Stimulated activated CD8-positive, alpha-beta memory T cell treated with anti-CD3 and anti-CD28 coated beads, Interleukin-4, amount 100 ng/mL, for 48 hours (primary cell): ENCODE measurements at regions not wholly inside any gene's neighbourhood (a gene's known extent, or its start where the extent isn't known, plus 50 kb on each side); places are given as distances from the start of the nearest gene placed in this dataset.
A peak's percentile ranks its signal among the peaks of the same experiment; 100 is the strongest.

Source experiments
- DNase-seq: peaks from one replicate; pipeline ENCODE4 v3.0.0-alpha.2; 2020

DNA sequence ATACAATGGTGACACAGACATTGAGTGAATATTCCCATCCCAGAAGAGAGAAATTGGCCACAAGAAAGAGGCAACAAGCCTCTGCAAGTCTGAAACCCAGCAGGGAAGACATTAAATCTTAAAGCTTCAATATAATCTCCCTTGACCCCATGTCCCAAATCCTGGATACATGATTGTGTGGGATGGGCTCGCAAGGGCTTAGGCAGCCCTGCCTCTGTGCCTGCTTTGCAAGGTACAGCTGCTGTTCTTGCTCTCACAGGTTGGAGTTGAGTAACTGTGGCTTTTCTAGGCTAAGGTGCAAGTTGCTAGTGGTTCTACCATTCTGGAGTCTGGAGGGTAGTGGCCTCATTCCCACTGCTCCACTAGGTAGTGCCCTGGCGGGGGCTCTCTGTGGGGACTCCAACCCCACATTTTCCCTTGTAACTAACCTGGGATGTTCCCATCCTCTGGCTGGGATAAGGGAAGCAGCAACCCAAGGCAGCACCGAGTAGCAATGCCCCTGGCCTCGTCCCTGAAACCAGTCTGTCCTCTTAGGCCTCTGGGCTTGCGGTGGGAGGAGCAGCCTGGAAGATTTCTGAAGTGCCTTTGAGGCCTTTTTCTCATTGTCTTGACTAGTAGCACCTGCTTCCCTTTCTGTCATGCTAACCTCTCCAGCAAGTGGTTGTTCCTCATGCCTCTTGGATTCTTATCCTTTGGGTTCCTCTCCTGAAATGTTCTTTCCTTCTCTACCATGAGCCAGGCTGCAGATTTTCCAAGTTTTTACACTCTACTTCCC, 90.0 kb downstream of the FAM174B start:
- DNase-seq: no peak

DNA sequence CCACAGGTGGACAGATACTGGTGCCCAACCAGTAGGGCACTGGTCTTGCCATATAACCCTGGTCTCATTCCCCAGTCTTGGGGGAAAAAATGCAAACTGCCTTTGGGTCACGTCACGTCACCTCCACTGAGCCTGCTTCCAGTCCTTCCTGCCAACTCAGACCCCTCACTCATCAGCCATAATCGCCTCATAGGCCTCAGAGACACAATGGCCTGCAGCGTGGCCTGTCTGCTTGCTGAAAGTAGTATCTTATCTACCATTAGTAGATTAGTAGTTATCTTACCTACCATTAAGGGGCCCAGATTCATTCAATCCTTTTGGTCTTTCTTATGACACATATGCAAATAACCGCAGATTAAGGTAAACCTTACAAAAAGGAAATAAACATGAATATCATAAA, 93.8 kb downstream of the FAM174B start:
- DNase-seq: no peak

DNA sequence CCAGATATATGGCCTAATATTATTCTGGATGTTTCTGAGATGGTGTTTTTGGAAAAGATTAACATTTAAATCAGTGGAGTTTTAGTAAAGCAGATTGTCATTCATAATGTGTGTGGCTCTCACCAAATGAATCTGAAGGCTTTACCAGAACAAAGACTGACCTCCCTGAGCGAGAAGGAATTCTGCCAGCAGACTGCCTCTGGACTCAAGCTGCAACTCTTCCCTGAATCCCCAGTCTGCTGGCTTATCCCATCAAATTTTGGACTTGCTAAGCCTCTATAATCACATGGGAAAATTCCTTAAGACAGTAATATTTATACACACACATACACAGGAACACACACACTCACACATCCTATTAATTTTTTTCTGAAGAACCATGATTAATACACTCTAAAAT, 102.3 kb downstream of the FAM174B start:
- DNase-seq: no peak

DNA sequence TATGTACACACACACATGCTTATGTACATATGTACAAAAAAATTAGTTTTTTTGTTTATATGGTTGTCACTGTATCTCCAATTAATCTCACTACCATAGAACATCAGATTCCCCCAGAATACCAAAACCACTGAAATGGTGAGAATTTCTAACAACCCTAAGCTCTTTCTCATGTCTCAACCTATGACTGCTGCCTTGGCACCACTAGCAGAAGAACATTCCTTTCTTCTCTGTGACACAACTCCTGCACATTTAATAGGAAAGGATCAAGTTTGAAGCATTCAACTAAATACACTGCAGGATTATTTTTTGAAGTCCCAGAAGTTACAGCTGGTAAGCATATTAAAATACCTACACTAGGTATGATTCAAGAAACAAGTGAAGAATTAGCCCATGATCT, 109.6 kb downstream of the FAM174B start:
- no peak for DNase-seq

DNA sequence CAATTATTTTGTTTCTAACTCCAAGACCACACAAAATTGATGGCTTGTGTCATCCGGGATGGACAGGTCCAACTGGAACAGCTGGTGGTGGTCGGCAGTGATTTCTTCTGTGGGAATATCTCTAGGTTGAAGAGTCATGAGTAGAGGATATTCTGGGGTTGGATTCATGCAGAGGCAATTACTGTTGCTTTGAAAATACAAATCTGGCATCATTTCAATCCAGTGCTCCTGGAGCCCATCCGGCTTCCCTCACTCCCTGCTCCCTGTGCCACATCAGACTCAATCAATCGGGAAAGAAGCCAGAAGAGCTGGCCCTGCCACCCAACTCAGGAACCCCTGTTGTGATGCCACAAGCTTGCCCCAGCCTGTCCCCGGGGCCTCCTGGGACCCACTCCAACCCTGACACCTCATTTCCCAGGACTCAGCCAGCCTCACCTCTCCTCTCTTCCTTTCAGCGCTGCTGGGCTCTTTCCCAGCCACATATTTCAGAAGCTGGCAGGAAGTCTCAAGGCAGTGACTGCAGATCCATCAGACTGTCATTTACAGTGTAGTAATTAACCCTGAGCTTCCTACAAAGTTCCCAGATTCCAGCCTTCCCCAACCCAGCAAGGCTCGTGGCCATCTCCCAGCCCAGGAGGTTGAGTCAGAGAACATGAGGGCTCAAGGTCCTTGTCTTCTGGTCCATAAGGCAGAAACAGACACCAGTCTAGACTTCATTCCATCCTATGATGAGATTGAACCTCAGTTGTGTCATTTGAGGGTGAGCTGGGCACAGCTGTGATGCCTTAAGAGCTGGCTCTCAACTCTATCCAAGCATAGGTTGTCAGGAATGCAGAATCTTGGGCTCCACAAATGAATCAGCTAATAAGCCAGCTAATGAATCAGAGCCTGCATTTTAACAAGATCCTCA, 114.0 kb downstream of the FAM174B start:
- DNase-seq: no peak

DNA sequence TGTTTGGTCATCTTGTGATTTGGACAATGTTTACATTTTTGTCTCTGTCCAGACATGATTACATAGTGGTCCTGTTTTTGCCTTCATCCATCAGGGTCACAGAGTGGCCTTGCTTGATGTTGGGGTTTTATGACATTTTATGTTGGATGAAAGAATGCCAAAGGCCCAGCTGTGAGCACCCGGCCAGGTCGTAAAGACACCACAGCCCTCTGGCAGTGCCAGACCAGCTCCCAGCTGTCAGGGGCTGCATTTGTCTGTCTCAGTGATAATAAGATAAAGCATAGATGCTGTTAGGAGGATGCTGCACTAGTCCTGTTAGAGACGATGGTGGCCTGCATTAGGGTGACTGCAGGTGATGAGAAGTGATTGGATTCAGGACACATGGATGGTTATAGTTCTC, 117.5 kb downstream of the FAM174B start:
- DNase-seq: no peak

DNA sequence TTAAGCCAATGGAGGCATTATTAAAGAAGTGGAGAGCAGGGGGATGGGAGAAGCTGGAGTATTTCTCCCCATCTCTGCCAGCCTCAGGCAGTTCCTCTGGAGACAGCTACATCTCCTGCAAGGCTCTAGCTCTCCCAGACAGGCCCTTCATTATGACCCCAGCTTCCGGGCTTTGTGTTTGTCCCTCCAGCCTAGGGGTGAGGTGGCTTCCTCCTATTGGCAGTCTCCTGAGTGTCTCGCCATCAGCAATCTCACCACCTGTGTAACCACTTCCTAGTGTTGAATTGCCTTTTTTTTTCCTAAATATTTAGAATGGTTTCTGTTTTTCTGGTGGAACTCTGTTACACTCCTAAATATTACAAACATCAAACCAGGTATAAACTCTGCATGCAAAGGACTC, 122.3 kb downstream of the FAM174B start:
- DNase-seq: no peak

DNA sequence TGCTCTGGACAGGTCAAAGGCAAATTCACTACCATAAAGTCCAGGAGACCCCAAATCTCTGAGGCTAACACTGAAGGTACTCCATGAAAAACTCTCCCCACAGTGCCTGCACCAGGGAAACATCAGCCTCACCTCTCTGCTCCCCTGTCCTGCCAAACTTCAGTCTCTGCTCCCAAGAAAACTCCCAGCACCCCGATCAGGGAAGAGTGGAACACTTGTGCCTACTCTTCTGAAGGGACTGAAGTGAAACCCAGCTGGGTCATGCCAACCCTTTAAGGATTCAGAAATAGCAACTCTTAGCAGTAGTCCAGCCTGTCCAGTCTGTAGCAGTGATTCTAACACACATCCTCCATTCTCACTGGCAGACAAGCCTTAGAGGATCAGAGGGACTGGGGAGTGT, 124.2 kb downstream of the FAM174B start:
- no peak for DNase-seq

DNA sequence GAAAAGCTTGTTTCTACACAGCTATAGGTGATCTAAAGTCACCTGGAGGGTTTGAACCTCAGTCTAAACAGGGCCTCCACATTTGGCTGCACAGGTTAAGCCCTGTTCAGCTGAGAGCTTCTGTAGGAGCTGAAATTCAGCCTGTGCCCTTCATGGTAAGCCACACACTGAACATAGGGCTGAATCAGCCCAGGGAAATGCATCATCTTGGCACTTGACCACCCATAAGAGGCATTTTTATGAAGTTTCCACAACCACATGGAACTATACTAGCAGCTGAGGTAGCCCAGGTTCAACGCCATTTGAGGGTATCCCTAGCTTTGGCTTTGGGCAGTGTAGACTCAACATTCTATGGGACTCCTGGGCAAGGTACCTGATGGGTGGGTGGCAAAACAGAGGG, 126.8 kb downstream of the FAM174B start:
- no peak for DNase-seq

DNA sequence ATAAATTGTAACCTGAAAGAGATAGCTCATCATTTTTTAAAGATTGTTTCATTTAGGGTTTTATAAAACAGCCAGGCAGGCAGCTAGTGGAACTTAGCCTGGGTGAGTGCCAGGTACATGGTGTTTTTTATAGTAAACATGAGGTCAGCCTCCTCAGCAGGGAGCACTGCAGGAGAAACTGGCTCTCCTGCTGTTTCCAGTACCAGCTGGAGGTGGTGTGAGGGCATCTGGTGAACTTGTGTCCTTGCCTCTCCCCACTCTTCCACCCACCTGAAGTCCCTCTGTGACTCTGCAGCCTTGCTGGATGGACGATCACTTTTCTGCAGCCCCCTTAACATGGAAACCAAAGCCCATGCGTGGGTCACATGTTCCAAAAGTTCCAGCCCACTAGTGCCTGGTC, 128.4 kb downstream of the FAM174B start:
- no peak for DNase-seq

DNA sequence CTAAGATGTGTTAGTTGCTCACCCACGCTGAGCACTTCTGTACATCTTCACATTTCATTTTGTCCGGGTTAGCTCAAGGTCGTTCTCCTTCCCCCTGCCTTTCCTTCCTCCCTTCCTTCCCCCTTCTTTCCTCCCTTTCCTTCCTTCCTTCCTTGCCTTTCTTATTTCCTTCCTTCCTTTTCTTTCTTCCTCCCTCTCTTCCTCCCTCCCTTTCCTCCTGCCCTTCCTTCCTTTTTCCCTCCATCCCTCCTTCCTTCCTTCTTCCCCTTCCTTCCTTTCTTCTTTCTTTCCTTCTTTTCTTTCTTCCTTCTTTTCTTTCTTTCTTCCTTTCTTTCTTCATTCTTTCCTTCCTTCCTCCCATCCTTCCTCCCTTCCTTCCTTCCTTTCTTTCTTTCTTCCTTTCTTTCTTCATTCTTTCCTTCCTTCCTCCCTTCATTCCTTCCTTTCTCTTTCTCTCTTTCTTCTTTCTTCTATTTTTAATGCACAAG, 129.8 kb downstream of the FAM174B start:
- DNase-seq: no peak

DNA sequence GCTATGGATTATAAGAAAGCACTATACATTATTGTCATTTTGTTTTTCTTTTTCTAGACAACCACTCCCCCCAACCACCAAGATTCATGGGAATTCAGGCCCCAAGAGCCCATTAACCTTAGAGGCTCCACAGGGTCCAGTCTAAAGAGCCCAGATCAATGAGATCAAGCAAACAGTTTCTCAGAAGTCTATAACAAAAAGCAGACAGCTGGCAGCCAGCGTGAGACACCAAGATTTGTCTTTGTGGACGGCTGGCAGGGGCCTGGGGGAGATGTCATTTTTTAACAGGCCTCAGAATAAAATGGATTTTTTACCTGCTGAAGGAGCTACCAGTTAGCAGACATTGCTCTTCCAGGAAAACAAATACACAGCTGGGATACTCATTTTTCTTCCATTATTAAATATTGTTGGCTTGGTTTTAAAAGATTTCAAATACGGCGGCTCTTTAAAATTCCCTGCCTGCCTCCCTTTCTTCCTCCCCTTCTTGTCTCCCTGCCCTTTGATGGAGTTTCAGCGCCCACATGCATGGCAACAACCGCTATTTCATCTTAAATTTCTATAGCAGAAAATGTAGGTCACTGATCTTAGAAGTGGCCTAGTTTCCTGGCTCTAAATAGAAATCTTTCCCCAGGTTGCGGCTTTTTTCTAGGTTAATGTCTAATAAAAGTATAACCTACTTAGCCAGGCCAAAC, 130.6 kb downstream of the FAM174B start:
- no peak for DNase-seq

DNA sequence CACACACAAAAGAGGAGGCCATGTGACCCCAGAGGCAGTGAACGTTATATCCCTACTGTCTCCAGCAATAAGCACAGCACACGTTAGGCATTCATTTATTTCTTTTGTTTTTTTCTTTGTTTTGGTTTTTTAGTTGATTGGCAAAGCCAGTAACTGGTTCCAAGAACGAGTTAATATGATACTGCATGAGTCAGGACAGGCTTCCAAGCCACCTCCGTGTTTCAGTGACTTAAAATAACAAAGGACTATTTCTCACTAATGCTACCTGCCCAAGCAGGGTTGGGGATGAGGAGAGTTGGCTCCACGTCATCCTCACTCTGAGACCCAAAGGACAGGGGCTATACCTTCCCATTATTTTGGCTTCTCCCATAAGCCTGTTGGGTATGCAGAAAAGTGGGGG, 130.5 kb downstream of the ST8SIA2 start:
- no peak for DNase-seq

DNA sequence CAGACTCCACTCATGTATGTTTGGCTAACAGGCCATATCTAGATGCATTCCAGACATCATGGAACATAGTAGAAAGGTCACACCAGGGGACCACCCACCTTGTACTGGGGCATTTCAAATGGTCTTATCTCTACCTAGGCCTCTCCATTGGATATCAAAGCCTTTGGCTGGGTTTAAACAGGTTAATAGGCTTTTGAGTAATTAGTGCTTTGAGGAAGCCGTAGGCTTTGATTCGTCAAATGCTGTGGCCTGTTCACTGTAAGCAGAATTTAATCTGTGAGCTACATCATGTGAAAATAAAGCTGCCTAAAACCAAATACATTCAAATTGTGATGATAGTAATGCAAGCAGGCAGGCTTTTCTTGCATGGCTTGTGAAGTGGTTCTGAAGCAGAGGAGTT, 129.5 kb downstream of the ST8SIA2 start:
- no peak for DNase-seq

DNA sequence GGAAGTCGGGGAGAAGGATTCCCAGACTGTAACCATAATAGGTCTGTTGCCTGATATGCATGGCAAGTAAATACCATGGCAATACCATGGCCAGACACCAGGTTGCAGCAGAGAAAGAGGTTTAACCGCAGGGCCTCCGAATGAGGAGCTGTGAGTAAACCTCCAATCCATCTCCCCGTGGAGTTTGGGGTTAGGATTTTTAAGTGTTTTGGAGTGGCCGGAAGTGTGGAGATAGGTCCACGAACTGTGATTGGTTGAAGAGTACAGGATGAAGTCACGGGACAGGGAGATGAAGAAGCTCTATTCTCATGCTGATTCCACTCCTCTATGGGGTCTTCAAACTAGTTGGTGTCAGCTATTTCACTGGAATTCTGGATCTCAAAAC, 127.9 kb downstream of the ST8SIA2 start:
- DNase-seq: peak; percentile 71

DNA sequence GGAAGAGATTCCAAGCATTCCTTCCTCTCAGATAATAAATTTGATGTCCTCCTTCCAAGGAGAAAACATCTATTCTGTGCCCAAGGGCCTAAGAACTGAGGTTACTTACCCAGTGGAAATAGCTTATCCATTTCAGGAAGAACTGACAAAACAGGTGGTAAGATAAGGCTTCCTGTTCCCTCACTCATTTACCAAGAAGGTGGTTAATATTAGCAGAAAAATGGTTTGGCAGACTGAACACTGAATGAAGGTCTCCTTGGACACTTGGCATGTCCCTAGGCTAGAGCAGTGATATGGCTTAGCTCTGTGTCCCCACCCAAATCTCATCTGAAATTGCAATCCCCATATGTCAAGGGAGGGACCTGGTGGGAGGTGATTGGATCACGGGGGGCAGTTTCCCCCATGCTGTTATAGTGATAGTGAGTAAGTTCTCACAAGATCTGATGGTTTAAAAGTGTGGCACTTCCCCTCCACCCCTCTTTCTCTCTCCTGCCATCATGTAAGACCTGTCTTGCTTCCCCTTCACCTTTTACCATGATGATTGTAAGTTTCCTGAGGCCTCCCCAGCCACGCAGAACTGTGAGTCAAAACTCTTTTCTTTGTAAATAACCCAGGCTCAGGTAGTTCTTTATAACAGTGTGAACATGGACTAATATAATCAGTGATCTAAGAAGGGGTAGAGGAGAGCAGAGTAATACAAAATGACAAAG, 127.4 kb downstream of the ST8SIA2 start:
- no peak for DNase-seq

DNA sequence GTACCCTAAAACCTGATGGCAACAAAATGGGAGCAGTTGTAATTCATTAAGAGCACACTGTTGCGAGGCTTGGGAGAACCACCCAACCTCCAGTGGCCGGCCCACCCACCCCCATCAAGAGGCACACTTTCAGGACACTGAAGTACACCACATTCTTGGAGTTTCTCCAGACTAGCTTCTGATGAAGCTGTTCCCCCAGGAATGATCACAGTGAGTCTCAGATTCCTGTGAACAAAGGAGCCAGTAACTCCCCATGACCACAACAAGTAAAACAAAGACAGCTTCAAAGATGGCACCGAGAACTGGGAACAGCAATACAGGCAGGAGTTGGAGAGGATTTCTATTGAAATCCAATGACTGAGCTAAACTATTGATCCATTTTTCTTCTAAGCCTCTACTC, 126.0 kb downstream of the ST8SIA2 start:
- no peak for DNase-seq
